Cardiac muscle cell (in vitro differentiated cells and primary cell): ENCODE measurements at regions not wholly inside any gene's neighbourhood (a gene's known extent, or its start where the extent isn't known, plus 50 kb on each side); places are given as distances from the start of the nearest gene placed in this dataset.

ENCODE experiments used
- DNase-seq, 2 donors: peaks; one replicate each; pipeline versions ENCODE4 v3.0.0 to v3.0.0-alpha.2; 2010 to 2017; ENCODE audit warnings: low read depth in 1 of 2, low spot score in 1 of 2
- H3K27ac ChIP-seq: fragments of 200-600 bp; sonication (generic); 2 replicates; pipeline ENCODE4 v1.5.1; 2016
- H3K27me3 ChIP-seq: fragments of 200-600 bp; sonication (generic); 2 replicates; pipeline ENCODE4 v1.6.0; 2016; ENCODE audit warnings: control low read depth
- H3K36me3 ChIP-seq: fragments of 200-600 bp; sonication (generic); 2 replicates; pipeline ENCODE4 v1.5.1; 2016; ENCODE audit warnings: control low read depth
- H3K4me1 ChIP-seq: fragments of 200-600 bp; sonication (generic); 2 replicates; pipeline ENCODE4 v1.8.1; 2017; ENCODE audit warnings: low read depth, mild to moderate bottlenecking, mixed run types
- H3K4me3 ChIP-seq: fragments of 200-600 bp; sonication (generic); 2 replicates; pipeline ENCODE4 v1.5.1; 2016; ENCODE audit warnings: mild to moderate bottlenecking
- H3K9me3 ChIP-seq: fragments of 200-600 bp; sonication (generic); 2 replicates; pipeline ENCODE4 v1.5.1; 2017; ENCODE audit warnings: low read depth, mild to moderate bottlenecking, control low read depth
- TF ChIP-seq, protein P1 (sequence below): IDR thresholded peaks from 2 replicates; pipeline ENCODE4 v1.5.1; 2012; ENCODE audit warnings: low read depth, mild to moderate bottlenecking, low read length

DNA sequence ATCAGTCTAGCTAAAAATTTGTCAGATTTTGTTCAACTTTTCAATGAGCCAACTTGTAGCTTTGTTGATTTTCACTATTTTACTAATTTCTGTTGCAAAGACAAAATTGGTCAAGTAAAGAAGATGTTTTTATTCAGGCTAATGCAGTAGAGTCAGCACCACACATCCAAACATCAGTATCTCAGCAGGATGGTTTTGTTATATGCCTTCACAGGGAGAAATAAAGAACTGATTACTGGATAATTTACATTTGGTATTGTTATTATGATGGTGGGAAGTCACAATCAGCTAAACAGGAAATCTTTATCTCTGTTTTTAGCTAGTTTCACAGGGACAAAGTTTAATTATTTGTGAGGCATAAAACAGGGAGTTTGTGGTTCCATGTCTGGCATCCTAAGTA is 713.4 kb downstream of the SLITRK5 start:
- no peaks in the 10 kb centered on the region for H3K27me3 ChIP-seq
- no peaks in the 10 kb centered on the region for H3K9me3 ChIP-seq
- no peak for DNase-seq
- no peaks in the 10 kb centered on the region for H3K36me3 ChIP-seq
- TF ChIP-seq, protein P1, sequence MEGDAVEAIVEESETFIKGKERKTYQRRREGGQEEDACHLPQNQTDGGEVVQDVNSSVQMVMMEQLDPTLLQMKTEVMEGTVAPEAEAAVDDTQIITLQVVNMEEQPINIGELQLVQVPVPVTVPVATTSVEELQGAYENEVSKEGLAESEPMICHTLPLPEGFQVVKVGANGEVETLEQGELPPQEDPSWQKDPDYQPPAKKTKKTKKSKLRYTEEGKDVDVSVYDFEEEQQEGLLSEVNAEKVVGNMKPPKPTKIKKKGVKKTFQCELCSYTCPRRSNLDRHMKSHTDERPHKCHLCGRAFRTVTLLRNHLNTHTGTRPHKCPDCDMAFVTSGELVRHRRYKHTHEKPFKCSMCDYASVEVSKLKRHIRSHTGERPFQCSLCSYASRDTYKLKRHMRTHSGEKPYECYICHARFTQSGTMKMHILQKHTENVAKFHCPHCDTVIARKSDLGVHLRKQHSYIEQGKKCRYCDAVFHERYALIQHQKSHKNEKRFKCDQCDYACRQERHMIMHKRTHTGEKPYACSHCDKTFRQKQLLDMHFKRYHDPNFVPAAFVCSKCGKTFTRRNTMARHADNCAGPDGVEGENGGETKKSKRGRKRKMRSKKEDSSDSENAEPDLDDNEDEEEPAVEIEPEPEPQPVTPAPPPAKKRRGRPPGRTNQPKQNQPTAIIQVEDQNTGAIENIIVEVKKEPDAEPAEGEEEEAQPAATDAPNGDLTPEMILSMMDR, result no peak
- H3K4me3 ChIP-seq, result no peak overlapping the region
- no peak overlapping the region for H3K27ac ChIP-seq
- H3K4me1 ChIP-seq, result no peaks in the 10 kb centered on the region

DNA sequence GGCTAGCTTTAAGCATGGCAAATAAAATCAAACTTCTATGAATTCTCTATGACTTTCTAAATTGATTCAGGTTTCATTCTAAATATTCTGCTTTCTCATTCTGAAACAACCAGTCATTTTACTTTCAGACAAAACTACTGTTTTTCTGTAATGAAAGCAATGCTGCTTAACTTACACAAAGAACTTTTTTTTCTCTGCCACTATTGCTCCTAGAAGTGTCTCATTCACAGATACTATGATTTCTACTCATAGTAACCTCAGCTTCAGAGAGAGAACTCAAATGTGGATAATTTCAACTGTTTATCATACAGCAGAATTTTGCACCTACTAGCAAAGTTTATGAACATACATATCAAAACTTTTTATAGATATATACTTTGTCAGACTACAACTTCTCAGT is 724.6 kb downstream of the SLITRK5 start:
- Histone ChIP-seq H3K4me3 (no peak overlapping the region), H3K36me3 (no peaks in the 10 kb centered on the region), H3K27me3 (no peaks in the 10 kb centered on the region), H3K4me1 (no peaks in the 10 kb centered on the region), H3K9me3 (no peaks in the 10 kb centered on the region), H3K27ac (no peak overlapping the region)
- no peak for DNase-seq
- TF ChIP-seq, protein P1, result no peak

DNA sequence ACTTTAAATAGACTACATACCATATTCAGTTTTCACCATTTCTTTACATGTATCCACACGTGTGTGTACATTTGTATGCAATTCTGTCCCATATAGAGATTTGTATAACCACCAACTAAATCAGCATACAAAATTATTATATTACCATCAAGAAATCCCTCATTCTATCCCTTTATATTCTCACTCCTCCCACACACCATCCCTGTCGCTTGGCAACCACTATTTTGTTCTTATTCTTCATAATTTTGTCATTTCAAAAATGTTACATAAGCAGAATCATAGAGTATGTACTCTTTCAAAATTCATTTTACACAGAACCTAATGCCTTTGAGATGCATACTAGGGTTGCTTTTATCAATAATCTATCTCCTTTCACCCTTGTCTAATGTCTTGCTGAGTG is 740.5 kb downstream of the SLITRK5 start:
- TF ChIP-seq, protein P1, result no peak
- H3K4me3 ChIP-seq, result no peak overlapping the region

GRCh38 chr13:88417801-88418200 is 746.6 kb downstream of the SLITRK5 start:
- Histone ChIP-seq H3K4me3 (no peak overlapping the region), H3K9me3 (no peaks in the 10 kb centered on the region), H3K36me3 (no peaks in the 10 kb centered on the region), H3K27ac (no peak overlapping the region), H3K4me1 (no peaks in the 10 kb centered on the region), H3K27me3 (no peaks in the 10 kb centered on the region)
- TF ChIP-seq, protein P1, result no peak
- no peak for DNase-seq

More for the DNA sequence above, 740.5 kb downstream of the SLITRK5 start:
- H3K27ac ChIP-seq, result no peak overlapping the region
- H3K27me3 ChIP-seq, result no peaks in the 10 kb centered on the region
- no peak for DNase-seq
- no peaks in the 10 kb centered on the region for H3K36me3 ChIP-seq
- H3K4me1 ChIP-seq, result no peaks in the 10 kb centered on the region
- H3K9me3 ChIP-seq, result no peaks in the 10 kb centered on the region

GRCh38 chr13:88424463-88424862 is 753.3 kb downstream of the SLITRK5 start:
- TF ChIP-seq, protein P1, result no peak
- Histone ChIP-seq H3K27ac (no peak overlapping the region), H3K9me3 (no peaks in the 10 kb centered on the region), H3K27me3 (no peaks in the 10 kb centered on the region), H3K4me1 (no peaks in the 10 kb centered on the region), H3K36me3 (no peaks in the 10 kb centered on the region), H3K4me3 (no peak overlapping the region)
- no peak for DNase-seq

GRCh38 chr13:88426661-88427060 is 755.5 kb downstream of the SLITRK5 start:
- TF ChIP-seq, protein P1, result no peak
- no peak for DNase-seq
- Histone ChIP-seq H3K36me3 (no peaks in the 10 kb centered on the region), H3K27me3 (no peaks in the 10 kb centered on the region), H3K4me3 (no peak overlapping the region), H3K27ac (no peak overlapping the region), H3K4me1 (peaks cover 11% of the 10 kb centered on the region), H3K9me3 (no peaks in the 10 kb centered on the region)
